Activated CD8-positive, alpha-beta T cell treated with anti-CD3 and anti-CD28 coated beads, Interleukin-2, amount 10 ng/mL, durations not matched to agents 7 days and 5 days (primary cell): ENCODE measurements at regions not wholly inside any gene's neighbourhood (a gene's known extent, or its start where the extent isn't known, plus 50 kb on each side); places are given as distances from the start of the nearest gene placed in this dataset.

Experiments used
- ATAC-seq: fragments of 150-1000 bp; cut with Tn5 transposase; one replicate; pipeline ENCODE4 v1.10.0; 2021; ENCODE audit warnings: moderate library complexity
- CTCF ChIA-PET: fragments of 350-600 bp; sonication (Branson Sonifier 250); formaldehyde crosslinking; loops from one replicate; lab custom pipeline; 2021; ENCODE audit warnings: antibody characterized with exemption; lab: Charles Lee
- POLR2A ChIA-PET: fragments of 350-600 bp; sonication (Branson Sonifier 250); formaldehyde crosslinking; loops from one replicate; lab custom pipeline; 2021; ENCODE audit warnings: antibody characterized with exemption; lab: Charles Lee
- DNase-seq: peaks from one replicate; pipeline ENCODE4 v3.0.0-alpha.2; 2020
- H3K27ac Mint-ChIP-seq: one replicate; pipeline ENCODE4 v1.8.0; 2021; ENCODE audit warnings: mild to moderate bottlenecking, mixed read lengths
- H3K27me3 Mint-ChIP-seq: one replicate; pipeline ENCODE4 v1.8.0; 2021; ENCODE audit warnings: low read depth, mixed read lengths
- H3K36me3 Mint-ChIP-seq: one replicate; pipeline ENCODE4 v1.8.0; 2021; ENCODE audit warnings: low read depth, mixed read lengths
- H3K4me1 Mint-ChIP-seq: one replicate; pipeline ENCODE4 v1.8.0; 2021; ENCODE audit warnings: low read depth, mixed read lengths
- H3K4me3 Mint-ChIP-seq: one replicate; pipeline ENCODE4 v1.8.0; 2021; ENCODE audit warnings: mild to moderate bottlenecking, mixed read lengths
- H3K9me3 Mint-ChIP-seq: one replicate; pipeline ENCODE4 v1.8.0; 2022; ENCODE audit warnings: mixed read lengths; ENCODE audit not compliant: insufficient read depth

GRCh38 chr11:24356501-24356900 lies 140.4 kb upstream of the LUZP2 start:
- H3K36me3 Mint-ChIP-seq, result no peaks in the 10 kb centered on the region
- no peak for ATAC-seq
- H3K4me3 Mint-ChIP-seq, result no peak overlapping the region
- H3K9me3 Mint-ChIP-seq, result peaks cover 12% of the 10 kb centered on the region
- POLR2A ChIA-PET, result no interaction called here
- DNase-seq, result no peak
- CTCF ChIA-PET, result no interaction called here
- no peak overlapping the region for H3K27ac Mint-ChIP-seq
- H3K27me3 Mint-ChIP-seq, result no peaks in the 10 kb centered on the region
- H3K4me1 Mint-ChIP-seq, result no peaks in the 10 kb centered on the region

- no peak for DNase-seq
- CTCF ChIA-PET, result no interaction called here
- Mint-ChIP-seq H3K4me1 (no peaks in the 10 kb centered on the region), H3K4me3 (no peak overlapping the region), H3K36me3 (no peaks in the 10 kb centered on the region), H3K27ac (no peak overlapping the region), H3K27me3 (no peaks in the 10 kb centered on the region), H3K9me3 (no peaks in the 10 kb centered on the region)
- POLR2A ChIA-PET, result no interaction called here
- ATAC-seq, result no peak
Observed at GRCh38 chr11:24357620-24358410, 139.0 kb upstream of the LUZP2 start.

DNA sequence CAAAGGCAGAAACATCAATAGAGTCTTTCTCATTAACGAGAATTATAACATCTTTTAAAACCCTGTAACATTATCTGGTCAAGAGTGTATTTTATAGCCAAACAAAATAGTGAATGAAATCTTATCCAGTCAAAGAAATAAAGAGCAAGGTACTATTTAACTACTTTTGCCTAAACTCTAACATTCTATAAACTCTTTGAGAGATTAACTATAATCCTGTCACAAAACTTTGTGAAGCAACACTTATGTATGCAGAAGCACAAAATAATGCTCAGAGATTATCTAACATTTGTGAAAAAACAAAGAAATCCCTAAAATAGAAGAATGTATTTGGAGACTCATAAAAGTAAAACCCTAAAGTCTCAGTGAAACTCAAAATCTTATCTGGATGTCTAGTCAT lies 124.4 kb upstream of the LUZP2 start:
- Mint-ChIP-seq H3K27me3 (no peaks in the 10 kb centered on the region), H3K4me3 (no peak overlapping the region), H3K27ac (no peak overlapping the region), H3K36me3 (no peaks in the 10 kb centered on the region), H3K4me1 (no peaks in the 10 kb centered on the region), H3K9me3 (peaks cover 5% of the 10 kb centered on the region)
- no peak for DNase-seq
- ATAC-seq, result no peak
- CTCF ChIA-PET, result no interaction called here
- POLR2A ChIA-PET, result no interaction called here

DNA sequence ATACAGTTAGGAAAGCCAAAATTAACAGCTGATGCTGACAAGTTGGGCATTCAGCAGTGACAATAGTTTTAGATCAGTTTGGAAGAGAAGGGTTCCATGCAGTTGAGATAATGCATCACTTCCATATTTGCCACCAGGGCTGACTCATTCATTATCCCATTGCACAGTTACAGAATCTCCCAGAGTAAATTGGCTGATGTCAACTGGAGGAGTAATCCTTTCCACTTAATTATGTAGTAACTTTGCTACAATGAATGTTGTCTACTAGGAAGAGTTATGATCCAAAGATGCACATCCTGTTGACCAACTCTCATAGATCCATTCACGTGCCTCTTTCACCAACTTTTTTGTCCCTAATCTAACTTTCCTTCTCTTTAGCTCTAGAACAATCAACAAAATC lies 123.3 kb upstream of the LUZP2 start:
- ATAC-seq (no peak), DNase-seq (no peak)
- Mint-ChIP-seq H3K9me3 (peaks cover 5% of the 10 kb centered on the region), H3K4me3 (no peak overlapping the region), H3K4me1 (no peaks in the 10 kb centered on the region), H3K27me3 (no peaks in the 10 kb centered on the region), H3K36me3 (no peaks in the 10 kb centered on the region), H3K27ac (no peak overlapping the region)
- ChIA-PET POLR2A (no interaction called here), CTCF (no interaction called here)

- ChIA-PET CTCF (no interaction called here), POLR2A (no interaction called here)
- no peaks in the 10 kb centered on the region for H3K4me1 Mint-ChIP-seq
- H3K27ac Mint-ChIP-seq, result no peak overlapping the region
- peaks cover 5% of the 10 kb centered on the region for H3K9me3 Mint-ChIP-seq
- H3K27me3 Mint-ChIP-seq, result no peaks in the 10 kb centered on the region
- DNase-seq (no peak), ATAC-seq (no peak)
- no peak overlapping the region for H3K4me3 Mint-ChIP-seq
- H3K36me3 Mint-ChIP-seq, result no peaks in the 10 kb centered on the region
Observed at GRCh38 chr11:24375351-24375750, 121.5 kb upstream of the LUZP2 start.

DNA sequence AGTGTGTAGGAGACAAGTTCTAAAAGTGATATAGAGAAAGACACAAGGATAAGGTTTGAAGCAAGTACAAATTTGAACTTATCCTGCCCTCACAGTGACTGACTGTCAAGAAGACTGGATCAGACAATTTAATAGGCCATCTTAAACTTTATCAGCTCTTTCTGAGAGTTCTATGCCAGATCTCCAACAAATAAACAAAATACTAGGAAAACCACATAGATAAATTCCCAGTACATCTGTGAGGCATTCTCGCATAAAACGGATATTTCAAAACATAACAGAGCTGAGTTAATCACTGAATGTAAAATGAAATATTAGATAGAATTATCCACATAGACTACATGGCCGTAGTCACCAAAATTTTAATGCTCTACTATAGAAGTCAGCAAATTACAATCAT lies 120.9 kb upstream of the LUZP2 start:
- no peak overlapping the region for H3K27ac Mint-ChIP-seq
- no peak for DNase-seq
- H3K9me3 Mint-ChIP-seq, result peaks cover 5% of the 10 kb centered on the region
- no peaks in the 10 kb centered on the region for H3K4me1 Mint-ChIP-seq
- POLR2A ChIA-PET, result no interaction called here
- CTCF ChIA-PET, result no interaction called here
- ATAC-seq, result no peak
- H3K27me3 Mint-ChIP-seq, result no peaks in the 10 kb centered on the region
- H3K4me3 Mint-ChIP-seq, result no peak overlapping the region
- no peaks in the 10 kb centered on the region for H3K36me3 Mint-ChIP-seq

GRCh38 chr11:24383137-24383536 lies 113.7 kb upstream of the LUZP2 start:
- Mint-ChIP-seq H3K27me3 (no peaks in the 10 kb centered on the region), H3K4me3 (no peak overlapping the region), H3K9me3 (no peaks in the 10 kb centered on the region), H3K4me1 (no peaks in the 10 kb centered on the region), H3K27ac (no peak overlapping the region), H3K36me3 (no peaks in the 10 kb centered on the region)
- CTCF ChIA-PET, result no interaction called here
- POLR2A ChIA-PET, result no interaction called here
- ATAC-seq (no peak), DNase-seq (no peak)

GRCh38 chr11:24384240-24384639 lies 112.6 kb upstream of the LUZP2 start:
- no peak for DNase-seq
- ATAC-seq, result no peak
- H3K4me3 Mint-ChIP-seq, result no peak overlapping the region
- ChIA-PET CTCF (no interaction called here), POLR2A (no interaction called here)
- no peaks in the 10 kb centered on the region for H3K4me1 Mint-ChIP-seq
- H3K27ac Mint-ChIP-seq, result no peak overlapping the region
- no peaks in the 10 kb centered on the region for H3K27me3 Mint-ChIP-seq
- H3K9me3 Mint-ChIP-seq, result no peaks in the 10 kb centered on the region
- no peaks in the 10 kb centered on the region for H3K36me3 Mint-ChIP-seq

DNA sequence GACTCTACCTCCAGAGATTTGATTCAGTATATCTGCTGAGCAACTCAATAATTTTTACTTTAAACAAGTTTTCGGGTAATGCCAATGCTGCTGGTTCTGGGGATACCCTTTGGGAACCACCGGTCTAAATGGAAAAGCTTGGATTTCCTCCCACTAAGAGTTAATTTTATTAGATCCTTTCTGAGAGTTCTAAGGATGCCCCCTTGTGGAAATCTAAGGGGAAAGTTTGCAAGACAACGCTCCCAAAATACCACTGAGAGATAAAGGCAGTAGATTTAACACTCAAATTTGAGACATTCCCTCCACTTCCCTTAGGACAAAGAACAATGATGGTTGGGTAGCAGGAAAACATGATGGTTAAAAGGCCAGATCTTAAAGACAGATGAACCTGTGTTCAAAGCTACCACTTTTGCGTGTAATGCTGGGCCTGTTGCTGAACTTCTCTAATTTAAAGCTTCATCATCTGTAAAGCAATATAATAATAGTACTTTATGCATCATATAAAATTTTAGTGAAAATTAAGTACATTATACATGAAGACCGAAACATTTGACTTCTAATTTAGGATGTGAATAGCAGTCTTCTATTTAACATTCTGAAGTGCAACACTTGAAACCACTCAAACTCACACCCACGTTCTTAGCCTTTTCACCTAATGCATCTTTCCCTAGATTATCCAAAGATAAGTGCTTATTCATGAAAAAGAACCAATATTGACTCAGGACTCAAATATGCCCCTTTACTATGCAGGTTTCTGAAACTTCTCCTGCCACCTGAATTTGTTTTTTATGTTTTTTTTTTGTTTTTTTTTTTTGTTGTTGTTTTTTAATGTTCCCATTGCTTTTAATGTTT lies 110.1 kb upstream of the LUZP2 start:
- Mint-ChIP-seq H3K36me3 (no peaks in the 10 kb centered on the region), H3K4me1 (no peaks in the 10 kb centered on the region), H3K27me3 (no peaks in the 10 kb centered on the region), H3K9me3 (peaks cover 8% of the 10 kb centered on the region), H3K27ac (no peak overlapping the region), H3K4me3 (no peak overlapping the region)
- no peak for DNase-seq
- ChIA-PET POLR2A (interaction anchor here (0.6 kb wide), 1 partner anchor 1288 kb away, joined by 3 read pairs; no protein-coding TSS in a partner anchor), CTCF (no interaction called here)
- ATAC-seq, result no peak

GRCh38 chr11:24389575-24389974 lies 107.3 kb upstream of the LUZP2 start:
- H3K4me1 Mint-ChIP-seq, result no peaks in the 10 kb centered on the region
- H3K4me3 Mint-ChIP-seq, result no peak overlapping the region
- H3K27me3 Mint-ChIP-seq, result no peaks in the 10 kb centered on the region
- ChIA-PET CTCF (no interaction called here), POLR2A (no interaction called here)
- H3K36me3 Mint-ChIP-seq, result no peaks in the 10 kb centered on the region
- no peak for ATAC-seq
- H3K9me3 Mint-ChIP-seq, result peaks cover 17% of the 10 kb centered on the region
- no peak overlapping the region for H3K27ac Mint-ChIP-seq
- no peak for DNase-seq

GRCh38 chr11:24390016-24390415 lies 106.8 kb upstream of the LUZP2 start:
- POLR2A ChIA-PET, result no interaction called here
- no peak overlapping the region for H3K27ac Mint-ChIP-seq
- H3K4me3 Mint-ChIP-seq, result no peak overlapping the region
- no peaks in the 10 kb centered on the region for H3K27me3 Mint-ChIP-seq
- CTCF ChIA-PET, result no interaction called here
- H3K4me1 Mint-ChIP-seq, result no peaks in the 10 kb centered on the region
- ATAC-seq, result no peak
- H3K36me3 Mint-ChIP-seq, result no peaks in the 10 kb centered on the region
- peaks cover 17% of the 10 kb centered on the region for H3K9me3 Mint-ChIP-seq
- DNase-seq, result no peak

DNA sequence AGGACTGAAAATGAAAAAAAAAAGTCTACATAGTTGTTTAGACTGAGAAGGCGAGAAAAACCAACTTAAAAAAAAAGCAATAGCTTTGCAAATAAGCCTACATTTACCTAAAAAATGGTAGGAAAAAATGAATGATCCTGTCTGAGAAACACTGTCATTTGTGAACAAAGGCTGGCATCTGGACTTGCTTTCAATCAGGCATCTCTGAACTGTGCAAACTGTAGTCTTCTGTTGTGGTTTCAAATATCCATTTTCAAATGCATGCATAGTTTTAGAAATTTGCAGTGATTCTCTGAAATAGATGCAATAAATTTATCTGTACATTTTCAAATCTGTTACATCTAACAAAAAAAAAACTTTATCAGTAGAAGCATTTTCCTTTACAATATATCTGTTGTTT lies 106.1 kb upstream of the LUZP2 start:
- H3K4me3 Mint-ChIP-seq, result no peak overlapping the region
- no peak for ATAC-seq
- H3K27me3 Mint-ChIP-seq, result no peaks in the 10 kb centered on the region
- no peaks in the 10 kb centered on the region for H3K4me1 Mint-ChIP-seq
- H3K27ac Mint-ChIP-seq, result no peak overlapping the region
- POLR2A ChIA-PET, result no interaction called here
- no peaks in the 10 kb centered on the region for H3K36me3 Mint-ChIP-seq
- peaks cover 17% of the 10 kb centered on the region for H3K9me3 Mint-ChIP-seq
- CTCF ChIA-PET, result no interaction called here
- DNase-seq, result no peak
